HepG2 (cell line): ENCODE measurements at regions not wholly inside any gene's neighbourhood (a gene's known extent, or its start where the extent isn't known, plus 50 kb on each side); places are given as distances from the start of the nearest gene placed in this dataset.
"Not testable (repeated sequence)": the region's sequence is repeated elsewhere in the genome, so short reads cannot be mapped to it uniquely, and the experiment has no call there.

Experiments used
- ATF3 ChIP-seq: sonication (generic); formaldehyde crosslinking; IDR thresholded peaks from 2 replicates; pipeline ENCODE4 v1.4.0; 2020; ENCODE audit warnings: missing genetic modification reagents
- CTCF ChIP-seq: sonication (generic); formaldehyde crosslinking; IDR thresholded peaks from 2 replicates; pipeline ENCODE4 v1.5.0; 2020; ENCODE audit warnings: mild to moderate bottlenecking, missing genetic modification reagents, moderate library complexity
- DZIP1 ChIP-seq: sonication (generic); formaldehyde crosslinking; IDR thresholded peaks from 2 replicates; pipeline ENCODE4 v1.5.0; 2020; ENCODE audit warnings: mild to moderate bottlenecking, missing genetic modification reagents
- EEA1 ChIP-seq: sonication (generic); formaldehyde crosslinking; IDR thresholded peaks from 2 replicates; pipeline ENCODE4 v1.5.1; 2020; ENCODE audit warnings: mild to moderate bottlenecking, missing genetic modification reagents, borderline replicate concordance
- FOXM1 ChIP-seq: sonication (generic); formaldehyde crosslinking; IDR thresholded peaks from 2 replicates; pipeline ENCODE4 v1.5.0; 2020; ENCODE audit warnings: missing genetic modification reagents
- IRX3 ChIP-seq: sonication (generic); formaldehyde crosslinking; IDR thresholded peaks from 2 replicates; pipeline ENCODE4 v1.8.1; 2023; ENCODE audit warnings: mild to moderate bottlenecking, low read depth, missing genetic modification reagents, borderline replicate concordance
- KDM1A ChIP-seq: IDR thresholded peaks from 2 replicates; pipeline ENCODE4 v1.6.1; 2016; ENCODE audit warnings: missing compliant biosample characterization
- MED1 ChIP-seq: sonication (generic); formaldehyde crosslinking; IDR thresholded peaks from 2 replicates; pipeline ENCODE4 v1.4.0; 2020; ENCODE audit warnings: missing genetic modification reagents
- MIER2 ChIP-seq: IDR thresholded peaks from 2 replicates; pipeline ENCODE4 v1.6.1; 2016; ENCODE audit warnings: missing biosample characterization, missing genetic modification reagents
- RFXAP ChIP-seq: sonication (generic); formaldehyde crosslinking; IDR thresholded peaks from 2 replicates; pipeline ENCODE4 v1.4.0; 2020; ENCODE audit warnings: missing genetic modification reagents, borderline replicate concordance
- USF2 ChIP-seq, 2 experiments: sonication (generic) in 1 of 2; formaldehyde crosslinking in 1 of 2; IDR thresholded peaks; 2 replicates each; pipeline versions ENCODE4 v1.5.1 to v1.6.1; 2011 to 2020; ENCODE audit warnings: borderline replicate concordance in 1 of 2, low read depth in 1 of 2, low read length in 1 of 2, mild to moderate bottlenecking in 1 of 2, missing genetic modification reagents in 1 of 2, moderate library complexity in 1 of 2
- ZNF24 ChIP-seq: fragments of 450-650 bp; IDR thresholded peaks from 2 replicates; pipeline ENCODE4 v1.6.1; 2017; ENCODE audit warnings: antibody characterized with exemption, mild to moderate bottlenecking
- ZNF589 ChIP-seq: sonication (generic); formaldehyde crosslinking; conservative IDR thresholded peaks from 2 replicates; pipeline ENCODE4 v1.8.0; 2022; ENCODE audit warnings: mild to moderate bottlenecking, moderate library complexity, missing genetic modification reagents

GRCh38 chr7:32645255-32645654, 150.0 kb downstream of the AVL9 start:
- not testable (repeated sequence) for TF ChIP-seq EEA1 (CRISPR knock-in tag); FOXM1 (CRISPR knock-in tag); CTCF; ZNF589 (CRISPR knock-in tag); RFXAP; IRX3 (CRISPR knock-in tag); KDM1A; ATF3 (CRISPR knock-in tag); MIER2; MED1; DZIP1; USF2 (IDR thresholded peaks at IDR 0.05; ENCODE audit: low read depth, low read length); USF2 (CRISPR knock-in tag; IDR thresholded peaks at IDR 0.05; ENCODE audit: borderline replicate concordance); ZNF24
